ENCODE measurements at regions not wholly inside any gene's neighbourhood (a gene's known extent, or its start where the extent isn't known, plus 50 kb on each side); places are given as distances from the start of the nearest gene placed in this dataset.

DNA sequence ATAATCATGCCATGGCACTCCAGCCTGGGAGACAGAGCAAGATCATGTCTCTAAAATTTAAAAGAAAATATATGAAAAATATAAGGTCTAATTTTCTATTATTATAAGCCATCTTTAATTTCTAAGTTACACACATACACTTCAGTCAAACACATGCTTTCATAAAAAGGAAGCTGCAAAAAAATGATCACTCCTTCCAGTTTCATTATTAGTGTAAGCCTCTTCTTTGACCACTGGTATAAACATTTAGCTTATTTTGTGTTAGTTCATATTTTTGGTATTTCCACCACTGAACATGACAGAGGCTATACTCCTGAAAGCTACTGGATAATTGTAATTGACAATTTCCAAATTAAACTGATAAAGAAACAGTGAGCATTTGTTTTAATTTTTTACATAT, 163.3 kb upstream of the USP38 start:
- H3K27me3 Mint-ChIP-seq (ENCODE audit: low read depth): no peaks in the 10 kb centered on the region
- no peak overlapping the region for H3K27ac Mint-ChIP-seq (ENCODE audit: unreplicated experiment)
- no peaks in the 10 kb centered on the region for H3K36me3 Mint-ChIP-seq (ENCODE audit: low read depth)
- no peaks in the 10 kb centered on the region for H3K9me3 Mint-ChIP-seq
- no peak overlapping the region for H3K4me3 Mint-ChIP-seq
- peaks cover 9% of the 10 kb centered on the region for H3K4me1 Mint-ChIP-seq
- no peak for DNase-seq (ENCODE audit: low read depth, low spot score)
- TF ChIP-seq, protein P1, sequence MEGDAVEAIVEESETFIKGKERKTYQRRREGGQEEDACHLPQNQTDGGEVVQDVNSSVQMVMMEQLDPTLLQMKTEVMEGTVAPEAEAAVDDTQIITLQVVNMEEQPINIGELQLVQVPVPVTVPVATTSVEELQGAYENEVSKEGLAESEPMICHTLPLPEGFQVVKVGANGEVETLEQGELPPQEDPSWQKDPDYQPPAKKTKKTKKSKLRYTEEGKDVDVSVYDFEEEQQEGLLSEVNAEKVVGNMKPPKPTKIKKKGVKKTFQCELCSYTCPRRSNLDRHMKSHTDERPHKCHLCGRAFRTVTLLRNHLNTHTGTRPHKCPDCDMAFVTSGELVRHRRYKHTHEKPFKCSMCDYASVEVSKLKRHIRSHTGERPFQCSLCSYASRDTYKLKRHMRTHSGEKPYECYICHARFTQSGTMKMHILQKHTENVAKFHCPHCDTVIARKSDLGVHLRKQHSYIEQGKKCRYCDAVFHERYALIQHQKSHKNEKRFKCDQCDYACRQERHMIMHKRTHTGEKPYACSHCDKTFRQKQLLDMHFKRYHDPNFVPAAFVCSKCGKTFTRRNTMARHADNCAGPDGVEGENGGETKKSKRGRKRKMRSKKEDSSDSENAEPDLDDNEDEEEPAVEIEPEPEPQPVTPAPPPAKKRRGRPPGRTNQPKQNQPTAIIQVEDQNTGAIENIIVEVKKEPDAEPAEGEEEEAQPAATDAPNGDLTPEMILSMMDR (conservative IDR thresholded peaks at IDR 0.05): no peak

DNA sequence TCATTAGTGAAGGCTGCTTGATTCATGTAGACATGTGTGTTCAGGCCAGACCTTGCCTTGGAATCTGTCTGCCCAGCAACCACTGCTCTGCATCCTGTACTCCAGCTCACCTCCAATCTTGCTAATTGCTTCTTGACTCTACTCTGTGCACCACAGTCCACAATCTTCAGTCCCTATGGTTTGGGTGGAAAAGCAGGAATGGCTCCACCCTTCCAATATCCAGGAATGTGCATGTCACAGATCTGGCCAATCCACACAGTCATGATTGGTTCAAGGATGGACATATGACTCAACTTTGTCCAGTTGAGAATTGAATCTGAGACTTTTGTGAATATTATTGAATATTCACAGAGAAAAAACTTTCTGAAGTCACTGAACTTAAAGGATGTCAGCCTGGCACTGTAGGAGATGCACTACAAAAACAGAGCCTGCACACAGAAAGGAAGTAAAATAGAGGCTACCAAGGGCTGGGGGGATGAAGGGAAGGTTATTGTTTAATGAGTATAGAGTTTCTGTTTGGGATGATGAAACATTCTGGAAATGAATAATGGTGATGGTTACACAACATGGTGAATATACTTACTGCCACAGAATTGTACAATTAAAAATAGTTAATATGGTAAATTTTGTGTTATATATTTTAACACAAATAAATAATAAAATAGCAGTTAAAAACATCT, 161.3 kb upstream of the USP38 start:
- no peak for DNase-seq (ENCODE audit: low read depth, low spot score)
- peaks cover 9% of the 10 kb centered on the region for H3K4me1 Mint-ChIP-seq
- H3K36me3 Mint-ChIP-seq (ENCODE audit: low read depth): no peaks in the 10 kb centered on the region
- TF ChIP-seq, protein P1 (conservative IDR thresholded peaks at IDR 0.05): no peak
- H3K27me3 Mint-ChIP-seq (ENCODE audit: low read depth): no peaks in the 10 kb centered on the region
- H3K4me3 Mint-ChIP-seq: no peak overlapping the region
- H3K27ac Mint-ChIP-seq (ENCODE audit: unreplicated experiment): no peak overlapping the region
- H3K9me3 Mint-ChIP-seq: no peaks in the 10 kb centered on the region

DNA sequence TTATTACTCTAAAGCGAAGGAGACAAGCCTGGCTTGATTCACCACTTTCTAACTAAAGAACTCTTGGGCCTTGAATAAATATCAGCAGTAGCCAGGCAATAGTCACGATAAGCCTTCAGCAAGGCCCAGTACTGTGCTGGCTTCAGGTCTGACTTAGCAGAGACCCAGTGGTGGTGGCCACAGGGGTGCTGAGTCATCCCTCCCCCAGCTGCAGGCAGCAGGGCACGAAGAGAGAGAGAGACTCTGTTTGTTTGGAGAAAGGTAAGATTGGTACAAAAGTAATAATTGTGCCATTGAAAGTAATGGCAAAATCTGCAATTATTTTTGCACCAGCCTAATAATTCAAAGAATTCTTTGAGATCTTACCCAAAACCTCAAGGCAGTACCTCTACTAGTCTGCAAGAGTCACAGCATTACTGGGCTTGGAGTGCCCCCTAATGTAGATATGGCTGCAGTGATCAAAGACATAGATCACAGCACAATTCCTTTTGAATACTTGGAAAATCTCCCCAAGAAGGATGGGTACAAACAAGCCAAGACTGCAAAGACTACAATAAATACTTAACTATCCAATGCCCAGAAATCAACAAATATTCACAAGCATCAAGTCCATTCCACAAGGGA, 159.5 kb upstream of the USP38 start:
- Mint-ChIP-seq H3K4me3 (no peak overlapping the region), H3K4me1 (peaks cover 9% of the 10 kb centered on the region), H3K36me3 (ENCODE audit: low read depth) (peaks cover 2% of the 10 kb centered on the region), H3K27ac (ENCODE audit: unreplicated experiment) (no peak overlapping the region), H3K9me3 (peaks cover 13% of the 10 kb centered on the region), H3K27me3 (ENCODE audit: low read depth) (no peaks in the 10 kb centered on the region)
- TF ChIP-seq, protein P1 (conservative IDR thresholded peaks at IDR 0.05): peak; percentile 47
- no peak for DNase-seq (ENCODE audit: low read depth, low spot score)

DNA sequence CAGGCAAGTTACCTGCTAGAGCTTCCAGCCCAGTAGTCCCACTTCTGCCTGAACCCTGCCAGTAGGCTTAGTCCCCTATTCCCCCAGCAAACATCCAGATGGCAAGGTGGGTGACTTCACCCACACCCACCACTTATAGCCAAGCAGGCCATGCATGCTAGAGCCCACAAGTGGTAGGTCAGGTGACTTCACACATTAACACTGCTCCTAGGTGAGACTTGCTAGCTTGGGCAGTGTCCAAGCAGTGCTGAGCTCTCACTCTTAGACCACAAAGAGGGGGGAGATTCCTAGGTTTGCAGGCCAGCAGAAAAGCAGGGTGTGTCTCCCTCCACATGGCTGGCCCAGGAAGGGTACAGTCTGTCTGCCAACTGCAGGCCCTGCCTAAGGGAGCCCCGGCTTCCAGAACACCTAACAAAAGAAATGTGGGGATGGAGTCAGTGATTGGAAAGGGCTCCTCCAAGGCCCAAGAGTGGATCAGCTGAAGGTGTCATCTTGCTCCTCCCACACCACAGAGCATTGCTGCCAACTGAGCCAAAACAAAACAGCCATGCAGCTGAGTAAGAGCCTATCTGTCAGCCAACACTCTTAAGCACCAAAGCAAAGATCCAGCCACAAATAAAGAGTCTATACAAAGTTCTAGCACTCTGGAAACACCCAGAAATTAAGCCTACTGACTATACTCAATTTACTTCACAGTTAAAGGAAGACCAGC, 158.1 kb upstream of the USP38 start:
- H3K4me3 Mint-ChIP-seq: no peak overlapping the region
- peaks cover 17% of the 10 kb centered on the region for H3K9me3 Mint-ChIP-seq
- no peaks in the 10 kb centered on the region for H3K4me1 Mint-ChIP-seq
- TF ChIP-seq, protein P1 (conservative IDR thresholded peaks at IDR 0.05): no peak
- H3K36me3 Mint-ChIP-seq (ENCODE audit: low read depth): peaks cover 2% of the 10 kb centered on the region
- H3K27me3 Mint-ChIP-seq (ENCODE audit: low read depth): no peaks in the 10 kb centered on the region
- no peak for DNase-seq (ENCODE audit: low read depth, low spot score)
- no peak overlapping the region for H3K27ac Mint-ChIP-seq (ENCODE audit: unreplicated experiment)

DNA sequence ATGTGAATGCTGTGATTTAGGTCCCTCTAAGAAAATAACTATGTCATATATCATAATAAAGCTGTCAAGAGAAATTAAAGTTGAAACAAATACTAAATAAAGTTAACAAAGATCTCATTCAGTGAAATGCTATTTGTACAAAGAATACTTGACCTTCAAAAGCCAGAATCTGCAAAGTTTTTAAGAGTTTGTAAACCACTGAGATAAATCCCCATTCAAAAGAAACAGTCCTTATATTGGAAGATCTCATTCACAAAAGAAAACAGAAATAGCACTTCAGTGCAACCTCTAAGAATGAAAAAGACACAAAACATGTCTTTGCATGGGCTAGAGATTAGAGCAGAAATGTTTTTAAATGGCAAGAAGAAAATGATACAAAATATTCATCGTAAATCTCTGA, 149.1 kb upstream of the USP38 start:
- no peak for DNase-seq (ENCODE audit: low read depth, low spot score)
- H3K36me3 Mint-ChIP-seq (ENCODE audit: low read depth): no peaks in the 10 kb centered on the region
- no peak overlapping the region for H3K4me3 Mint-ChIP-seq
- no peaks in the 10 kb centered on the region for H3K4me1 Mint-ChIP-seq
- H3K27me3 Mint-ChIP-seq (ENCODE audit: low read depth): peaks cover 6% of the 10 kb centered on the region
- no peak overlapping the region for H3K27ac Mint-ChIP-seq (ENCODE audit: unreplicated experiment)
- TF ChIP-seq, protein P1 (conservative IDR thresholded peaks at IDR 0.05): no peak
- H3K9me3 Mint-ChIP-seq: peaks cover 6% of the 10 kb centered on the region

Data from neural crest cell (in vitro differentiated cells).